HG02798 (cell line): ENCODE measurements at regions not wholly inside any gene's neighbourhood (a gene's known extent, or its start where the extent isn't known, plus 50 kb on each side); places are given as distances from the start of the nearest gene placed in this dataset.
"Not testable (repeated sequence)": the region's sequence is repeated elsewhere in the genome, so short reads cannot be mapped to it uniquely, and the experiment has no call there.

Source experiments
- ATAC-seq: cut with Tn5 transposase; IDR thresholded peaks from one replicate; pipeline ENCODE4 v1.9.1; 2021; ENCODE audit warnings: mild to moderate bottlenecking; ENCODE audit not compliant: unreplicated experiment, poor library complexity

DNA sequence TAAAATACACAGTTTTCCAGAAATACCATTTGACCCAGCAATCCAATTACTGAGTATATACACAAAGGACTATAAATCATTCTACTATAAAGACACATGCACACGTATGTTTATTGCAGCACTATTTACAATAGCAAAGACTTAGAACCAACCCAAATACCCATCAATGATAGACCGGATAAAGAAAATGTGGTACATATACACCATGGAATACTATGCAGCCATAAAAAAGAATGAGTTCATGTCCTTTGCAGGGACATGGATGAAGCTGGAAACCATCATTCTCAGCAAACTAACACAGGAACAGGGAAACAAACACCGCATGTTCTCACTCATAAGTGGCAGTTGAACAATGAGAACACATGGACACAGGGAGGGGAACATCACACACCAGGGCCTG is 495.4 kb upstream of the NRP1 start:
- not testable (repeated sequence) for ATAC-seq

DNA sequence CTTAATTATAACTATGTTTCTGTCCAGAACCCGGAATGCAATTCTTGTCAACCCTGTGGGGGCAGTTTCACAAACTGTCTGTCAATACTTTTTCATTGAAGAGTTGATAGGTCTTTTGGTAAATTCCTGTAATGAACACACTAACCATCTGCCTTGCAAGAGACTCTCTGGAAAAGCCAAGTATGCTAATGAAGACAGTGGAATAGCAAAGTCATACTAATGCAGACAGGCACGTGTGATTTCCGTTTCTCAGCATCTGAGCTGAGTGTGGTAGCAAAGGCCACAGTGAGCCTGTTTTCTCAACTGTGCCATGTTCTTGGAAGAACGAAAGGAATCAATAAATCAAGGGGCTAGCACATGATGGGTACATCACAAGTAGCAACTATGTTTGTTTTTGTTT is 494.1 kb upstream of the NRP1 start:
- no peak for ATAC-seq

DNA sequence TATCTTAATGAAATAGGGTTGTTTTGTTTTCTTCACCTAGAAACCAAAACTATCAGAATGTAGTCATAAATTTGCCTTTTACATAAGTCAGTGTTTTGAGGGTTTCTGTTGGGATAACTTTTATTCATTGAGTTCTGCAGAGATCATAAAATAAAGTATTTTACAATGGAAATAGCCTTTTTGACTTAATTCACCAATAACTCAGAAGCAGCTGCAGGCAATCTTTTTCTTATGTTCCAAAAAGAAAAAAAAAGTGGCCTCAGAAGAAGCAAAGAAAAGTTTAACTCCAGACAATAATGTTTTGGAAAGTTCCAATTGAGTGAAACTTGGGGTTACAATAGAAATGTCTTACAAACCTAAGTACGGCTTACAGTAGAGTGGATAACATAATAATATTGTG is 491.7 kb upstream of the NRP1 start:
- ATAC-seq: no peak

DNA sequence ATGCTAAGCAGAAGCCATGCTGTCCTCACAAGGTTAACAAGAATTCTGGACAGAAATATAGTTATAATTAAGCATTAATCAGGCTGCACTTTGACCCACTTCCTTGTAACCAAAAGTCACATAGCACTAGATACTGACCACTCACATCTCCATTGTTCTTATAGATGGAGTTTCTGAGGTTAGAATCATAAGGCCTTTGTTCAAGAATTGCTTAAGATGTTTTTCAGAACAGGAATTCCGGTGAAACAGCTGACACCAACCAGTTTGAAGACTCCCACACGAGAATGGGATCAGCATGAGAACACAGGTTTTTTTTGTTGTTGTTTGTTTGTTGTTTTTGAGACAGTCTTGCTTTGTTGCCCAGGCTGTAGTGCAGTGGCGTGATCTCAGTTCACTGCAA is 488.3 kb upstream of the NRP1 start:
- ATAC-seq: no peak

DNA sequence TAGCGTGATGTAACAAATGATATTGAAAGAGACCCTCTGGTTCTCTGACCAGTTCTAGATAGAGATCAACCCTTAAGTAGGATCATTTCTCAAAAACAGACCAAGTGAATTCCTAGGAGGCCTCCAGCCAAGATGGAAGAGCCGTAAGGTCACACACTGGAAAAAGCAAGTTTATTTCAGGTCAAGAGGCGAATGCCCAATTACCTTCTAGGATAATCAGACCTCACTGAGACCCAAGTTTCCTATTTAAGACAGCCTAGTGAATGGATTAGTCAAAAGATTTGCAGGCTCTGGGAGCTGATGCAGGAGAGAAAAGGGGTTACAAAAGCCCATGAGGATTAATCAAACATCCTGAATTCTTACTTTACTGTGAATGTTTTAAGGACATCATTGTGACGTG is 486.1 kb upstream of the NRP1 start:
- ATAC-seq: no peak

DNA sequence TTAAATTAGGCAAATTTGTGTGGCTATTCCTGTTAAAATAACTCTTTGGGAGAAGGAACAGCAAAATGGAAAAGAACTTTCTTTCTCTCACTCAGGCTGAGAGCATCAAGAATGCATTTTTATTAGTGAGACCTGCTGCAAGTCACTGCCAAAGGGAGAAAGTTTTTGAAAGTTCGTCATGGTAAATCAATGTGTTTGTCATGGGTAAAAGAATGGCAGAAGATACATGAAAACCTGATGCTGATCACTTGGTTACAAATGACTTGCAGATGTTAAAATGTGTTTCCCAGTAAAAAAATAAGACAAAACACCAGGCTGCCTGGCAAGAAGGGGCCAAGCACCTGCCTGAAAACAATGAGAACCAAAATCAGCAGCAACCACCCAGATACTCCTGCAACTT is 484.7 kb upstream of the NRP1 start:
- no peak for ATAC-seq

DNA sequence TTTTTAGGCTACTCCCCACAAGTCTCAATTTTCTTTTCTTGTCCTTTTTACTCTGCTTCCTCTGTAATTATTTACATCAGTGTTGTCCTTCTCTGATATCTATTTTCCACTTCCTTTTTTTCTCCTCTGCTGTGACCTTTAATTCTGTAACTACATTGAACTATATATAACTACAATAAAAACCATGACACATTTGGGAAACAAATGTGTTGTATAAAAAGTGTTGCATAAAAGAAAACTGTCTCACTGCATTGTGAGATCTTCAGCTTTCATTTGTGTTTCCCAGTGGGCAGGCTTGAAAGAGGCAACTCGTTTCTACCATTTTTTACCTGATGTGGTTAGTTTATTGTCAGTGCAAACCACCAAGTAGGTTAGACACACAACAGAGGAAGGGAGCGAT is 483.9 kb upstream of the NRP1 start:
- no peak for ATAC-seq

DNA sequence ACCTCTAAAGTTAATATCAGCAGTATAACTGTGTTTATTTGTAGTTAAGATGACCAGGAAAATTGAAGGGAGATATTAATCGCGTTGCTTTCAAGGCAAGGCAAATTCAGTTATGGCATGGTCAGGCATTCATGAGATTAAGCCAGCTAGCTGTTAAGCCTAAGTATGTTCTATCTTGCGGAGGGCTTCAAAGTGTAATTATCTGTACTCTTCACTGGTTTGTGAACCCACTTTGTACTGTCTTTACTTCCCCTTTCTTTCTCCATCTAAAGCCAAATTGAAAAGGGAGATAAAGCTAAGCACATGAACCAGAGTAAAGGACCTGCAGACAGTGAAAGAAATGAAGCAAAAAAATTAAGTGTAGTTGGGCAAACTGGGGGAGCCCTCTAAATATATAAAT is 483.1 kb upstream of the NRP1 start:
- ATAC-seq: no peak

DNA sequence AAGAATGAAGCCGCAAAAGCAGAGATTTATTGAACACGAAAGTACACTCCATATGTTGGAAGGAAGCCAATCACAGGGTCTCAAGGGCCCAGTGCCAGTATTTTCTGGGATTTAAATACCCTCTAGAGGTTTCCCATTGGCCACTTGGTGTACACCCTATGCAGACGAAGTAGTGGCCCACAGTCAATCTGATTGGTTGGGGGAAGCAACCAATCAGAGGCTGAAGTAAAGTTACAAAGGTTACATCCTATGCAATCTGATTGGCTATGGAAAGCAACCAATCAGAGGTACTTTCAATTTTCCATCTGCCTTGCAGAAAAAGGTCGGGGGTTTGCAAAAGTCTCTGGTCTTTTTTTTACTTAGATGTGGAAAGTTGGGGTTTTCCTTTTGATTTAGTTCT is 481.3 kb upstream of the NRP1 start:
- ATAC-seq: no peak

DNA sequence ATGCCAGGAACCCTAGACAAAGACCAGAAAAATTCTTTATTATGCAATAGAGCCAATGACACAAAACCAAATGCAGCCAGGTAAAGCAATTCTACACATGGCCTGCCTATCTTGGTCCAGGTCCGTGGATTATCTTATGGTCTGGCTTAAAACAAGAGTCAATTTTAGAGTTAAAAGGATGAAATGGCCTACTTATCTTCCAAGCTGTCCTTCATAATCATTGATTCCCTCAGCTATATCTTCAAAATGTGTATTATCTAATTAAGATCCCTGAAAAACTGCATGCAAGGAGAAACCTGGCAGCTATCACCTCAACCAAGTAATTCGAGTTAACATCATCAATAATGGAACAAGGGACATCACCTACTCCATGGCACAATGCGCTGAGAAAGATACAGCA is 479.4 kb upstream of the NRP1 start:
- no peak for ATAC-seq

DNA sequence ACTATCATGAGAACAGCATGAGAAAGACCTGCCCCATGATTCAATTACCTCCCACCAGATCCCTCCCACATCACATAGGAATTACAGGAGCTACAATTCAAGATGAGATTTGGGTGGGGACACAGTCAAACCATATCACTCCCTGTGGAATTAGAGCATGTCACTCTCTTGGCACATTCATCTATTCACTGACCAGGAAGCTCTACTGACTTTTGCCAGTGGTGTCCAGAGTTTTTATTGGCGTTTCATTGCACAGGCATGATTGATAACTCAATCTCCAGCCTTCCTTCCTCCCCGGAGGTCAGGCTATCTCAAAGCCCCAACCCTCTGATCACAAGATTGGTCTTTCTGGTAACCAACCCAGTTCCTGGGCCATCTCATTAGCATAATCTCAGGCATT is 478.9 kb upstream of the NRP1 start:
- ATAC-seq: no peak

DNA sequence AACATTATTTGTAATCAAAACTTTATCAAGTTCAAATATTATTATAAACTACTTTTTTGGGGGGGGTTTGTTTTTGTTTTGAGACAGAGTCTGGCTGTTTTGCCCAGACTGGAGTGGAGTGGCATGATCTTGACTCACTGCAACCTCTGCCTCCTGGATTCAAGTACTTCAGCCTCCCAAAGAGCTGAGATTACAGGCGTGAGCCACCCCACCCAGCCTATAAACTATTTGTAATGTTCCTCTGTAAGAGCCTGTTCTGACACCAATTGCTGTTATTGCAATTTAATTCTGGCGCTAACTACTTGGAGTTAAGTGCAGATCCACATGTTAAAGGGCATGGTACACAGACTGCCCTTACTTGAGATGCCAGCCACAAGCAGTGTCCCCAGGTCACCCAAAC is 478.1 kb upstream of the NRP1 start:
- no peak for ATAC-seq

DNA sequence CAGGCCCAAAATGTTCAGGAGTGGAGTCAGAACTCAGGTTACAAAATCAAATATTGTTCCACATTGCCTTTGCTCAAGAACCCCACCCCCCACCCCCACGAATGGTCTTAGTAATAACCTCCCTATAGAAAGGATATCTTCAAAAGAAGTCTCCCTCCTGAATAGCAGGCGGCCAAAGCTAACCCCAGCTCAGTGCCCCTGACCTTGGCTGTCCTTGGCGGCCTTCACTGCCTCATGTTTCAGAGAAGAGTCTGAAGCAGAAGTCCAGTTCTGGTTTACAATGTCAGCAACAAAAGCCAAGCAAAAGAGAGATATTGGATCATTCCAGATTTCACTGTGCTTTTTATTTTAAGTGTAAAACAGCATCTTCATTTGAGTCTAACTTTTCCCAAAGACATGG is 476.5 kb upstream of the NRP1 start:
- no peak for ATAC-seq

DNA sequence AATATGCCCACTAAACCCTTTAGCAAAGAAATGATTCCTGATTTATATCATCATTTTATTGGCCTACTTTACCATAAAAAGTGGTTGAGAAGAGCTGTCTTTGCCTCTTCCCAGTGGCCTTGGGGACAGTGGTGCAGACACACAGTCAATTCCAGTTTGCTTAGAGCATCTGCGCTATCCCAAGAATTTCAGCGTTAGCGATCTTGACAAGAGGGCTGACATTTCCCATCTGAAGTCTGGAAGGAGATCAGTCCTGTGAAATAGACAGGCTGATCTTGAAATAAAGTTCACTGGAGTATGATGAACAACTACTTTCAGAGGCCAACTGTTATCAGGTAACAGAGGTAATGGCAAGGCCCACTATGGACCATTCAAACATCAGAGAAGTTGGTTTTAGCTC is 475.3 kb upstream of the NRP1 start:
- no peak for ATAC-seq

DNA sequence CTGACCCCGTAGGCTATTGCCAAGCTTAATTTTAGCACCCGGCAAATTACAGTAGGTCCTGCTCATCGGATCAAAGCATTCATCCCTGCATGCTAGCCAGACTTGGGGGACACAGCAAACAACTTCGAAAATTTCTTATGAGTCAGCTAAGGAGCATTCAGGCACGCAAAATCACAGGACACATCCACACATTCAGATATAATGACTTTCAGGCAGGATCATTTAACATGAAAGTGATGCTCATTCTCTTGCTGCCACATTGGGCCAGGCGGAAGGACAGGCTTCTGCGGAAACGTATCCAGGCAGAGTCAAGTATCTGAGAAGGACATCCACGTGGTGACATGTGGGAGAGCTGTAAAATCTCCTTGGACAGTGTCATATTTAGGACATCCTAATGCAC is 474.0 kb upstream of the NRP1 start:
- ATAC-seq: no peak

DNA sequence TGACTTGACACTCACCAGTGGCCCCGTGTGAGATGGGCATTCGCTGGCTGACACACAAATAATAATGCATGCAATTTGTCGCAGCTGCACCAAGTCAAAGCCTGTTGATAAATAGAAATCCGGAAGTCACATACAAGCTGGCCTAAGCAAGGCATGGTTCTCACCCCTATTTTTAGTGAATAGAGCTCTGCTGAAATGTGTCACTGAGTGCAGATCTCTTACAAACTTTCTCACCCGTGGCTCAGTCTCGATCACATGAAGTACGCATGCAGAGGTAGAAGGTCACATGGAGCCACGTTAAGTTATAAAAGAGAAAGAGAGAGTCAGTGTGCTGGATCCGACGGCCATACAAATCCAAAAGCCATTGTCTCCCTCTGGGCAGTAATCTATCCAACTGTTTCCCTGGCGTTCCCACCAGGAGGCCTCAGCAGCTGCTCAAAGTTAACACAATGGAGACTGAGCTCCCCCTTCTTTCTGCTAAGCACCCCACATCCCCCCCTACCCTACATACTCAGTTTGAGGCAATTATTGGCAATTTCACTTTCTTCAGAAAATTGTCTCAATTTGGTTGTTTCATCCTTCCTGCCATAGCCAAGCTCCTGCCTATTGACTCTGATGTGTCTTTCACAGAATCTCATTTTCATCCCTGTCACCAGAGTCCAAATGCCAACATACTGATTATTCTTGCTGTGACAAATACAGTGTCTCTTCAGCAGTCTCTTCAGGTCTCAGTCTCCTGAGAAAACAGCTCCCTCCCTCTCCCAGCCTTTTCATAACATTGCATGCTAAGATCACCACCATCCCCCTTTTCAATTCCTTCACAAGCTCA is 473.3 kb upstream of the NRP1 start:
- ATAC-seq: no peak

DNA sequence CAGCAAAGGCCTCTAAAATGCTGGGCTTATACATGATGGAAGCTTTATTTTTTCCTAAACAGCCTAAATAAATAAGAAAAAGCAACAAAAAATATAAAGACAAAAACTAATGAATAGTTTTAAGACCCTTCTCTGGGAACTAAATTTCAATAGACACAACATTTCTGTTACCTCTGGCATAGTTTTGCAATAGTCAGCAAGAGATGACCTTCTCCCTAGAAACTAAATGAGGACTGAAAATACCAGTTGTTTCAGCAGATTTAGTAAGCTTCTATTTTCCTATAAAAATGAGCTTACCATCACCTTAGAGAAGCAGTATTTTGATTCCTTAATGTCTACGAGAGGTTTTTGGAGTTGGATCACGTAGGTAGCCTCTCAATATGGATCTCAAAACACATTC is 471.4 kb upstream of the NRP1 start:
- no peak for ATAC-seq

DNA sequence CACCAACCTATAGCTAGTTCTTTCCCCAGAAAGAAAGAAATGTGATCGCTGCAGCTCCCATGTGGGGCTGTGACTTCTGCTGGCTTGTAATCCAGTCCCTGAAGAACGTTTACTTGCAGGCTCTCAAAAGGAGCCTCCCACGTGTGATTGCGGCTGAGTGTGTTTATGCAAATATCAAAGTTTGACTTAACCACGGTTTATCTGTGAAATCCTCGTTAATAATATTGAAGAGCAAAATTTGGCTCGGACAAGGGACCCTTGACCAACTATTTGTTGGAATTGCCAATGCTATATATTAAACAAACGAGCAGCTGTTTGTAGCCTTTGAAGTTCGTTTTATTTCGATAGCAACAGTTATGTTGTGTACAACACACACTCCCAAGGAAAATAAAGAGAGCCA is 470.1 kb upstream of the NRP1 start:
- ATAC-seq: no peak

DNA sequence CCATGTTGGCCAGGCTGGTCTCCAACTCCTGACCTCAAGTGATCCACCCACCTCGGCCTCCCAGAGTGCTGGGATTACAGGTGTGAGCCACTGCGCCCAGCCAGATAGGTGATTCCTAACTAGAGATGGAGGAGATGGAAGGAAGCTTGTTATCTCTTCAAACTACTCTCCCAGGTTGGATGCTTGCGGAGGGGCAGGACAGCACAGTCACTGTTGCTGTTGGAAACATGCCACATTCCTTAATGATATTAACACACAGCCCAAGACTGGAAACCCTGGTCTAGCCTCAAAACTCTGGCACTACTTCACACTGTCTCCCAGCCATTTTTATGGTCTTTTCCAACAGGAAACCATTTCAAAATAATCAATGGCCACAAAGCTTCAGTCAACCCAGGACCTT is 468.8 kb upstream of the NRP1 start:
- ATAC-seq: no peak

DNA sequence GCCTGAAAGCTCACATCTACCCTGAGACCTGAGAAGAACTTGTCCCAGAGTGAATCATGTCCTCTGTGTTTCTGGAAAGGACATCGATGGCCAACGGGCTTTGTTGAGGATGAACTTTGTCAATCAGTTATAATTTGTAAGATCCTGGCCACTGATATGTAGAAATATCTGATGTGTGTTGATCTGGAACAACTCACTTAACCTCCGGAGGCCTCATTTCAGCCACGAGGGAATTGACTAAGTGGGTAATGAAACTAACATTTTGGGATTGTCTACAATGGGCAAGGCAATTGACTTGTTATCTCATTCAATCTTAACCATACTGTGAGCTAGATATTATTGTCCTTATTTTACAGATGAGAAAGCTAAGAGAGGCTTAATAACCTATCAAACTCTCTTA is 468.1 kb upstream of the NRP1 start:
- ATAC-seq: no peak

DNA sequence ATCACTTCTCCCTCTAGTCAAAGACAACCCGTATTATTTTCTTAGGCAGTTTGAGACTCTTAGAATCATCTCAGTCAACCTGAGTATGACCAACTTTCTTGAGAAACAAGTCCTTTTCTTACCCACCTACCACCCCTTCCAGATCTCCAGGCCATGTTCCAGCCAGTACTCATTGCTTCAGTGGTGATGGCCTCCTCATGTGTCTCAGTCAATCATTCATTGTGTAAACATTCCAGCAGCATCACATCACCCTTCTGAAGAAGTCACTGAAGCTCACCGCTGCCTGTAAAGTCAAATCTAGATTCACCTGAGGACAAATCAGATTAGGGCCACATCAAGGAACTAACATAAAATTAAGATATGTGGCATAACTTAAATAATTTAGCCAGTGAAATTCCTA is 467.2 kb upstream of the NRP1 start:
- ATAC-seq: no peak

DNA sequence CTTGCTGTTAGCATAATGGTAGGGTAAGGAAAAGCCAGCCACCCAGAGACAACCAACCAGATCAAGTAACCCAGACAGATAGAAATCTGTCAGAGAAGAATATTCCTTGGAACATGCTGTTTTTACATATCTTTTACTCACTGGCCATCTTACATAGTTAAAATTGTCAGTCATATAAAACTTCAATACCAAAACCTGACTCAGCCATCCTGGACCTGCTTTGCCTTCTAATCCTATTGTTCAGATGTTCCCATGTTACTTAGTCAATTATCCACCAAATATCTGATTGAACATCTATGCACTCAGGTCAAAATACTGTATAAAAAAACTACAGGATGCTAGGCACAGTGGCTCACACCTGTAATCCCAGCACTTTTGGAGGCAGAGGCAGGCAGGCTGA is 466.5 kb upstream of the NRP1 start:
- no peak for ATAC-seq

DNA sequence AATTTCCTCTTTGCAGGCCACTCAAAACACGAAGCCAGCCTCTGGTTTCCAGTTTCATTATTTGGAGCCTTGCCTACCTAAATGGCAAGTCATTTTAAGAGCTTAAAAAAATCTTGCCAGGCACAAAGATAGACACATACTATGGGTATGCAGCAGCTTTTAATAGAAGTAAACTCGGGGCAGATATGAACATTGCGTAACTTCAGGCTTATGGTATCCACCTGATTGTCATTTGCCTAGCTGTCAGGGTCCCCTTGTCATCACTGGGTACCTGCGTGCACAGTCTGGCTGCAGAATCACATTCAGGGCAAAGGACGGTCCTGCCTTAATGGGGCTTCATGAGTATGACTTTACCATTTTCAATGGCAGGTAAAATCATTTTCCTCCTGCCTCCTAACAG is 466.1 kb upstream of the NRP1 start:
- no peak for ATAC-seq
